ENCODE measurements at regions not wholly inside any gene's neighbourhood (a gene's known extent, or its start where the extent isn't known, plus 50 kb on each side); places are given as distances from the start of the nearest gene placed in this dataset.

DNA sequence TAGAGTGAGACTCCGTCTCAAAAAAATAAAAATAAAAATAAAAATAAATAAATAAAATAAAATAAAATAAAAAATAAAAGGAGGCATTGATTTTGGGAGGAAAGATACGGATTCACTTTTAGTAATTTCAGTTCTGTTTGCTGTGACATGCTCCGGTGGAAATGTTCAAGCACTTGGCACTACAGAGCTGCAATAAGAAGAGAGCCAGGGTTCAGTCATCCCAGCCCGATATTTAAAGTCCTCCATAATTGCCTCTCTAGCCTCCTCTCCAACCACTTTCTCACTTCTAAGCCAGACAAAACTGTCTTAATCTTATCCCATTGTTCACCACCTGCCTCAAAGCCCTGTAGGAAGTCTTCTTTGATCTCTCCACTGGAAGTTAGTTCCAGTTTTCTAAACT, 55.0 kb upstream of the MACF1 start:
- H3K27me3 ChIP-seq (ENCODE audit: insufficient read depth, low read length) = no peaks in the 10 kb centered on the region
- H2AFZ ChIP-seq (ENCODE audit: low read depth, low read length) = no peak overlapping the region
- H3K9me3 ChIP-seq (ENCODE audit: low read length) = no peaks in the 10 kb centered on the region
- no peak overlapping the region for H3K4me3 ChIP-seq (ENCODE audit: low read length)
- H3K4me1 ChIP-seq (ENCODE audit: insufficient read depth, low read length) = peaks cover 28% of the 10 kb centered on the region
- H3K36me3 ChIP-seq (ENCODE audit: insufficient read depth, low read length) = peaks cover 2% of the 10 kb centered on the region

DNA sequence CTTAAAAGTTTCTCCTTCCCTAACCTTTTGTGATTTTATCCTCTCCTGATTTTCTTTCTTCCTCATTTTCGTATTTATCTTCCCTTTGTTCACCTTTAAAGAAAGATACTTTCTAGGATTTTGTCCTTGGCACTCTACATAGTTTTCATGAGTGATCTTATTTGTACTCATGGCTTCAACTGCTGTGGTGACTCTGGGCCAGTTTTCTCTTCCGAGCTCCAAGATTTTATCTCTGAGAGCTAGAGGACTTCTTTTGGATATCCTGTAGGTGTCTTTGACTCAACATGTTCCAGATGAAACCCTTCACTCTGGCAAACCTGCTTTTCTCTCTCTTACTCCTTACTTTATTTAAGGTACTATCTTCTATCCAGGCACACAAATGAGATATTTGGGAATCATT, 53.7 kb upstream of the MACF1 start:
- H3K9me3 ChIP-seq (ENCODE audit: low read length) = no peaks in the 10 kb centered on the region
- peaks cover 2% of the 10 kb centered on the region for H3K36me3 ChIP-seq (ENCODE audit: insufficient read depth, low read length)
- no peak overlapping the region for H2AFZ ChIP-seq (ENCODE audit: low read depth, low read length)
- no peak overlapping the region for H3K4me3 ChIP-seq (ENCODE audit: low read length)
- no peaks in the 10 kb centered on the region for H3K27me3 ChIP-seq (ENCODE audit: insufficient read depth, low read length)
- peaks cover 27% of the 10 kb centered on the region for H3K4me1 ChIP-seq (ENCODE audit: insufficient read depth, low read length)

DNA sequence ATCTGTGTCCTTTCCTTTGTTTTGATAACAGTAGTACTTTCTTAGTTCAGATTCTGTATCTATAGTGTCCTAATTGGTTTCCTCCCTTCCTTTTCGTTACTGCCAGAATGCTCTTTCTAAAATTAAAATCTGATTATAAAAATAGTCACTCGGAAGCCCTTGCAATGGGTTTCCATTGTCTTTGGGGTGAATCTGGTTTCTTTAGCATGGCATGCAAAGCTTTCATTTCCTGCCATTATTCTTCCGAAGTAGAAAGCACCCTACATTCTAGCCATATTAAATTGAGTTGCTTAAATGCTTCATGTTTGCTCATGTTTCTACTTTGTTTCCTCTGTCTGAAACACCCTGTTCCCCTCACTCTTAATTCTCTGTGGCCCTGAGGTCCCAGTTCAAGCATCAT, 53.2 kb upstream of the MACF1 start:
- Histone ChIP-seq H3K4me1 (ENCODE audit: insufficient read depth, low read length) (peaks cover 27% of the 10 kb centered on the region), H2AFZ (ENCODE audit: low read depth, low read length) (no peak overlapping the region), H3K9me3 (ENCODE audit: low read length) (no peaks in the 10 kb centered on the region), H3K36me3 (ENCODE audit: insufficient read depth, low read length) (peaks cover 2% of the 10 kb centered on the region), H3K4me3 (ENCODE audit: low read length) (no peak overlapping the region), H3K27me3 (ENCODE audit: insufficient read depth, low read length) (no peaks in the 10 kb centered on the region)

DNA sequence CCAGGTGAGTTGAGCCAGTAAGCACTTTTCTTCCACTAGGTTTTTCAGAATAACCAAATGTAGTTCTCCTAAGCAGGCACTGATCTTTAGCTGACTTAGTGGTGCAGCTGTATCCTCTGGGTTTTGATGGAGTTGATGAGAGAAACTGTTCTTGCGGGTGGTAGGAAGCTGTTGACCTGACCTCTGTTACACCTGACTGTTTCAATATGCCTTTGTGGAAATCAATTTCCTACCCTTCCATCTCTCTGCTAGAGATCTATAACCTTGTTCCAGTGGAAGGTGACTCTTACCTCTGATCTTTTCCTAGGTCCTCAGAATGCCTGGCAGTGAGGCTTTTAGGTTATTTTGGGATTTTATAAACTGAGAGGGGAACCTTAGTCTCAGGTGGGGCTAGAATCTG, 51.6 kb upstream of the MACF1 start:
- H3K9me3 ChIP-seq (ENCODE audit: low read length) = no peaks in the 10 kb centered on the region
- H3K4me1 ChIP-seq (ENCODE audit: insufficient read depth, low read length) = peaks cover 30% of the 10 kb centered on the region
- peaks cover 2% of the 10 kb centered on the region for H3K36me3 ChIP-seq (ENCODE audit: insufficient read depth, low read length)
- no peaks in the 10 kb centered on the region for H3K27me3 ChIP-seq (ENCODE audit: insufficient read depth, low read length)
- no peak overlapping the region for H2AFZ ChIP-seq (ENCODE audit: low read depth, low read length)
- H3K4me3 ChIP-seq (ENCODE audit: low read length) = no peak overlapping the region

DNA sequence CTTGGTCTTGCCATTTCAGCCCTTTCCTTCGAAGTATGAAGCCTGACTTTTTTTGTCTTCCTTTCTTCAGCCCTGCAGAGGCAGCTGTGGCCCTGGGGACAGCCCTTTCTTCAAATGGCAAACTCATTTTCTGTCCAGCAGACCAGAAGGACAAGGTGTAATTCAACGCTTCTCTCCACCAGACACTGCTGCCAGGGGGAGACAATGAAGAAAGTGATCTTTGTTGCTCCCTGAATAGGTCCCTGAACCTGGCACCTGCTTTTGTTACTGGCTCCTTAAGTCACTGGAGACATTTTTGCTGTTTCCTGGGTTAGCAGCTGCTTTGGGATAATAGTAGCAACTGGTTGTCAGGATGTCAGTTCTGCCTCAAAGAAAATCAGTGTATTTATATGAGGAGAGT, 50.8 kb upstream of the MACF1 start:
- Histone ChIP-seq H3K9me3 (ENCODE audit: low read length) (no peaks in the 10 kb centered on the region), H2AFZ (ENCODE audit: low read depth, low read length) (no peak overlapping the region), H3K4me3 (ENCODE audit: low read length) (no peak overlapping the region), H3K4me1 (ENCODE audit: insufficient read depth, low read length) (peaks cover 38% of the 10 kb centered on the region), H3K36me3 (ENCODE audit: insufficient read depth, low read length) (peaks cover 2% of the 10 kb centered on the region), H3K27me3 (ENCODE audit: insufficient read depth, low read length) (no peaks in the 10 kb centered on the region)

DNA sequence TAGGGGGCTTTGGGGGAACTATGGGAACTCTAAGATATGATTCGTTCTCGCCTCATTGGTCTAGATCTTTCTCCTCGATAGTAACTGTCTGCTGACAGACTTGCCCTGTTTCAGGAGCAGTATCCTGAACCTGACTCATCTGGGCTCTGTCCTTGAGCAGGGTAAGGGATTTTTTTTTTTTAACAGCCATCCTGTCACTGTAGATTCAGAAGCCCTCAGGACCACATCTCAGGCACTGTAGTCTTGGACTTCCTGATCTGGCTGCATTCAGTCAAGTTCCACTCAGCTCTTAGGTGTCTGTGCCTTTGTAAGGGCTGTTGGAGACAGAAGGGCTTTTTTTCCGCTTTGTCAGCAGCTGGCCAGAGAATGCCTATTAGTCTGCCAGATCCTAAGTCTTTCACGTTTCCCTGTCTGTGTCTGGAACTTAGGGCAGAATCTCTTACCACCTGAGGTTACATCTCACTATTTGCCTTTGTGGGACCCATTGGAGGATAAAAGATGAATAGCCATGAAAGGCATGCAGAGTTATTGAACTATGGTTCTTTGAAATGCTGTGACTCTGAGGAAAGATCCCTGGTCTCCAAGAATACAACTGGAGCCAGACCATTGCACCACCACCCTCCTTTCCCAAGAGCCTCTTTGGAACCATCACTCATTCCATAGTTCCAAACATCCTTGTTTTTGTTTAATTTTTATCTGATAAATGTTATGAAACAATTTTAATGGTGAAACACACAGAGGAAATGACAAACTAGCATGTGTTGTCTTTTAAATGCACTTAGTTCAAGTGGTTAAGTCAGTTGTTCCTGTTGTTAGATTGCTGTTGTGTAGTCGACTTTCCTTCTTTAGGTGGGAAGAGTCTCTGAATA, 49.7 kb upstream of the MACF1 start:
- Histone ChIP-seq H3K27me3 (ENCODE audit: insufficient read depth, low read length) (no peaks in the 10 kb centered on the region), H3K4me1 (ENCODE audit: insufficient read depth, low read length) (peaks cover 39% of the 10 kb centered on the region), H2AFZ (ENCODE audit: low read depth, low read length) (no peak overlapping the region), H3K9me3 (ENCODE audit: low read length) (no peaks in the 10 kb centered on the region), H3K4me3 (ENCODE audit: low read length) (no peak overlapping the region), H3K36me3 (ENCODE audit: insufficient read depth, low read length) (peaks cover 2% of the 10 kb centered on the region)
